ENCODE measurements at regions not wholly inside any gene's neighbourhood (a gene's known extent, or its start where the extent isn't known, plus 50 kb on each side); places are given as distances from the start of the nearest gene placed in this dataset.

DNA sequence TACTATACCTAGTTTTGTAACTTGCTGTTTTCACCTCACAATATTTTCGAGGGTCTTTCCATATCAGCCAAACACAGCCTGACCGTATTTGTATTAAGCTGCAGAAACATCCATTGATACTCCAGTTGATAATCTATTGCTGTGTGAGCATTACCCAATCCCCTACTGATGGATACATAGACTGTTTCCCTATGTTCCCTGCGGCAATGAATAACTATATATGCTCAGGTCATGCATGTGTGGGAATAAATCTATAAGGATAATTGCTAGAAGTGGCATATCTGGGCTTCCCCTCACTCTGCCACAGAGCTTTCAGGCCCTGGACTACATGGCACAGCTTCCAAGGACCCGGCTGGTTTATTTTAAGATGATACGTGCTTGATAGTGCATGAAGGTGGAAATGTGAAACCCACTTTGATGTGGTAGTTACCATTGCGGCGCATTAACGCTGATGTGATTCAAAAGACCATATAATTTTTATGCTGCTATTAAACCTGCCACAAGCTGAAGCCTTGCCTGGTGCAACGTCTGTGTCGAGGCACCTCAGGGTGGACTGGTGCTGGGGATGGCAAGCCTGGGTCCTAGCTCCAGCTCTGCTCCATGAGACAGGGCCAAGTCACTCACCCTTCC lies 81.4 kb upstream of the KCNK12 start (continued):
- no peak for TF ChIP-seq RFX5 (IDR thresholded peaks at IDR 0.05; ENCODE audit: borderline replicate concordance, low read depth, low read length)
- TF ChIP-seq CHD2 (IDR thresholded peaks at IDR 0.05; ENCODE audit: low read length), result no peak
- no peak for TF ChIP-seq FOSL1 (IDR thresholded peaks at IDR 0.05; ENCODE audit: insufficient read depth, low read depth, low read length)

Data from H1 (cell line).